ENCODE measurements at regions not wholly inside any gene's neighbourhood (a gene's known extent, or its start where the extent isn't known, plus 50 kb on each side); places are given as distances from the start of the nearest gene placed in this dataset.
A peak's percentile ranks its signal among the peaks of the same experiment; 100 is the strongest.

GRCh38 chr7:17674943-17675608 lies 265.2 kb downstream of the SNX13 start:
- no peak overlapping the region for H3K4me3 ChIP-seq (ENCODE audit: low read length, poor library complexity, severe bottlenecking)
- TF ChIP-seq CTCF (conservative IDR thresholded peaks at IDR 0.05; ENCODE audit: low read length): no peak
- H3K4me1 ChIP-seq (ENCODE audit: insufficient read depth, low read length, poor library complexity, severe bottlenecking): peaks cover 13% of the 10 kb centered on the region
- no peaks in the 10 kb centered on the region for H3K79me2 ChIP-seq (ENCODE audit: insufficient read depth, low read length)
- H3K9me2 ChIP-seq (replicated peaks; ENCODE audit: low read depth, low read length): no peaks in the 10 kb centered on the region
- no peaks in the 10 kb centered on the region for H3K36me3 ChIP-seq (ENCODE audit: insufficient read depth, low read length)
- H4K20me1 ChIP-seq (ENCODE audit: insufficient read depth, low read length, poor library complexity, severe bottlenecking): no peaks in the 10 kb centered on the region
- H3K4me2 ChIP-seq (ENCODE audit: low read depth, low read length, poor library complexity, severe bottlenecking): peak overlapping the region; percentile 33
- no peaks in the 10 kb centered on the region for H3K9me3 ChIP-seq (ENCODE audit: insufficient read depth, low read depth, low read length)
- no peaks in the 10 kb centered on the region for H3F3A ChIP-seq (ENCODE audit: low read depth)
- no peak overlapping the region for H2AFZ ChIP-seq (ENCODE audit: low read length)
- H3K9ac ChIP-seq (ENCODE audit: low read depth, low read length, poor library complexity, severe bottlenecking): no peak overlapping the region
- no peaks in the 10 kb centered on the region for H3K27me3 ChIP-seq (ENCODE audit: insufficient read depth, low read length, poor library complexity, severe bottlenecking)

- Histone ChIP-seq H3K36me3 (ENCODE audit: insufficient read depth, low read length) (no peaks in the 10 kb centered on the region), H3K9me3 (ENCODE audit: insufficient read depth, low read depth, low read length) (no peaks in the 10 kb centered on the region), H3K27me3 (ENCODE audit: insufficient read depth, low read length, poor library complexity, severe bottlenecking) (no peaks in the 10 kb centered on the region), H3K9me2 (replicated peaks; ENCODE audit: low read depth, low read length) (no peaks in the 10 kb centered on the region), H3F3A (ENCODE audit: low read depth) (no peaks in the 10 kb centered on the region), H4K20me1 (ENCODE audit: insufficient read depth, low read length, poor library complexity, severe bottlenecking) (no peaks in the 10 kb centered on the region), H2AFZ (ENCODE audit: low read length) (no peak overlapping the region), H3K4me3 (ENCODE audit: low read length, poor library complexity, severe bottlenecking) (no peak overlapping the region), H3K9ac (ENCODE audit: low read depth, low read length, poor library complexity, severe bottlenecking) (no peak overlapping the region), H3K4me1 (ENCODE audit: insufficient read depth, low read length, poor library complexity, severe bottlenecking) (peaks cover 13% of the 10 kb centered on the region), H3K4me2 (ENCODE audit: low read depth, low read length, poor library complexity, severe bottlenecking) (no peak overlapping the region), H3K79me2 (ENCODE audit: insufficient read depth, low read length) (no peaks in the 10 kb centered on the region)
- TF ChIP-seq CTCF (conservative IDR thresholded peaks at IDR 0.05; ENCODE audit: low read length) (no peak), EZH2phosphoT487 (IDR thresholded peaks at IDR 0.05; ENCODE audit: borderline replicate concordance) (no peak)
Observed at GRCh38 chr7:17677408-17677807, 262.9 kb downstream of the SNX13 start.

- Histone ChIP-seq H3F3A (ENCODE audit: low read depth) (no peaks in the 10 kb centered on the region), H2AFZ (ENCODE audit: low read length) (no peak overlapping the region), H3K4me3 (ENCODE audit: low read length, poor library complexity, severe bottlenecking) (no peak overlapping the region), H3K9ac (ENCODE audit: low read depth, low read length, poor library complexity, severe bottlenecking) (no peak overlapping the region), H3K79me2 (ENCODE audit: insufficient read depth, low read length) (no peaks in the 10 kb centered on the region), H3K9me2 (replicated peaks; ENCODE audit: low read depth, low read length) (no peaks in the 10 kb centered on the region), H4K20me1 (ENCODE audit: insufficient read depth, low read length, poor library complexity, severe bottlenecking) (no peaks in the 10 kb centered on the region), H3K4me1 (ENCODE audit: insufficient read depth, low read length, poor library complexity, severe bottlenecking) (peaks cover 13% of the 10 kb centered on the region), H3K36me3 (ENCODE audit: insufficient read depth, low read length) (no peaks in the 10 kb centered on the region), H3K4me2 (ENCODE audit: low read depth, low read length, poor library complexity, severe bottlenecking) (no peak overlapping the region), H3K9me3 (ENCODE audit: insufficient read depth, low read depth, low read length) (no peaks in the 10 kb centered on the region), H3K27me3 (ENCODE audit: insufficient read depth, low read length, poor library complexity, severe bottlenecking) (no peaks in the 10 kb centered on the region)
- TF ChIP-seq CTCF (conservative IDR thresholded peaks at IDR 0.05; ENCODE audit: low read length) (no peak), EZH2phosphoT487 (IDR thresholded peaks at IDR 0.05; ENCODE audit: borderline replicate concordance) (no peak)
Observed at GRCh38 chr7:17678896-17679295, 261.4 kb downstream of the SNX13 start.

Measured in Loucy (cell line).